ENCODE measurements at regions not wholly inside any gene's neighbourhood (a gene's known extent, or its start where the extent isn't known, plus 50 kb on each side); places are given as distances from the start of the nearest gene placed in this dataset.

DNA sequence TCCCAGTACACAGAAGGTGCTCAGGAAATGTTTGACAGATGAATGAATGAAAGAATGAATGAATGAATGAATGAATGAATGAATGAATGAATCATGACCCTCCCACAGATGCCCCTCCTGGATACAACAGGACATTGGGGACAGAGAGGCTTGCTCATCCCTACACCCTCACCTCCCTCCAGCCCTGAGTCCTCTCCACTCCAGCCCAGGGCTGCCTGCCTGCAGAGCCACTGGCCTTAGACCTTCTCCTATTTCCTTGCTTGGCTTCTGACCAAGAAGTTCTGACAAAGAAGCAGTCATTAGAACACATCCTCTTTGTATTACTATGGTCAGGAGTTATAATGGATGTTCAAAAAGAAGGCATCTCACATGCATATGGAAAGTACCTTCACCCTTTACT, 240.7 kb upstream of the DAPK1 start:
- TF ChIP-seq CTCF (IDR thresholded peaks at IDR 0.05; ENCODE audit: low read depth, low read length, poor library complexity, severe bottlenecking) = no peak
- TF ChIP-seq EZH2phosphoT487 (IDR thresholded peaks at IDR 0.05; ENCODE audit: borderline replicate concordance, low read length) = no peak

Measured in DOHH2 (cell line).